ENCODE measurements at regions not wholly inside any gene's neighbourhood (a gene's known extent, or its start where the extent isn't known, plus 50 kb on each side); places are given as distances from the start of the nearest gene placed in this dataset.

GRCh38 chr10:80945264-80945880 is 407.7 kb downstream of the SH2D4B start:
- DNase-seq (ENCODE audit: low read depth in 1 of 2, low spot score in 1 of 2): peak in 1 of 2 experiments; percentile 21
- H3K27ac ChIP-seq (replicated peaks): no peak overlapping the region
- H3K4me3 ChIP-seq (replicated peaks; ENCODE audit: insufficient read depth, low read length): no peak overlapping the region
- peak; percentile 44 for TF ChIP-seq CTCF (IDR thresholded peaks at IDR 0.05; ENCODE audit: insufficient read depth, low read length)
- TF ChIP-seq, protein P1, sequence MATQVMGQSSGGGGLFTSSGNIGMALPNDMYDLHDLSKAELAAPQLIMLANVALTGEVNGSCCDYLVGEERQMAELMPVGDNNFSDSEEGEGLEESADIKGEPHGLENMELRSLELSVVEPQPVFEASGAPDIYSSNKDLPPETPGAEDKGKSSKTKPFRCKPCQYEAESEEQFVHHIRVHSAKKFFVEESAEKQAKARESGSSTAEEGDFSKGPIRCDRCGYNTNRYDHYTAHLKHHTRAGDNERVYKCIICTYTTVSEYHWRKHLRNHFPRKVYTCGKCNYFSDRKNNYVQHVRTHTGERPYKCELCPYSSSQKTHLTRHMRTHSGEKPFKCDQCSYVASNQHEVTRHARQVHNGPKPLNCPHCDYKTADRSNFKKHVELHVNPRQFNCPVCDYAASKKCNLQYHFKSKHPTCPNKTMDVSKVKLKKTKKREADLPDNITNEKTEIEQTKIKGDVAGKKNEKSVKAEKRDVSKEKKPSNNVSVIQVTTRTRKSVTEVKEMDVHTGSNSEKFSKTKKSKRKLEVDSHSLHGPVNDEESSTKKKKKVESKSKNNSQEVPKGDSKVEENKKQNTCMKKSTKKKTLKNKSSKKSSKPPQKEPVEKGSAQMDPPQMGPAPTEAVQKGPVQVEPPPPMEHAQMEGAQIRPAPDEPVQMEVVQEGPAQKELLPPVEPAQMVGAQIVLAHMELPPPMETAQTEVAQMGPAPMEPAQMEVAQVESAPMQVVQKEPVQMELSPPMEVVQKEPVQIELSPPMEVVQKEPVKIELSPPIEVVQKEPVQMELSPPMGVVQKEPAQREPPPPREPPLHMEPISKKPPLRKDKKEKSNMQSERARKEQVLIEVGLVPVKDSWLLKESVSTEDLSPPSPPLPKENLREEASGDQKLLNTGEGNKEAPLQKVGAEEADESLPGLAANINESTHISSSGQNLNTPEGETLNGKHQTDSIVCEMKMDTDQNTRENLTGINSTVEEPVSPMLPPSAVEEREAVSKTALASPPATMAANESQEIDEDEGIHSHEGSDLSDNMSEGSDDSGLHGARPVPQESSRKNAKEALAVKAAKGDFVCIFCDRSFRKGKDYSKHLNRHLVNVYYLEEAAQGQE (IDR thresholded peaks at IDR 0.05; ENCODE audit: insufficient replicate concordance, low read depth): no peak
- no peaks in the 10 kb centered on the region for H3K27me3 ChIP-seq (ENCODE audit: insufficient read depth, poor library complexity, severe bottlenecking)

- no peak for DNase-seq (ENCODE audit: low read depth in 1 of 2, low spot score in 1 of 2)
- Histone ChIP-seq H3K4me3 (replicated peaks; ENCODE audit: insufficient read depth, low read length) (no peak overlapping the region), H3K27me3 (ENCODE audit: insufficient read depth, poor library complexity, severe bottlenecking) (no peaks in the 10 kb centered on the region), H3K27ac (replicated peaks) (no peak overlapping the region)
- TF ChIP-seq POLR2AphosphoS5 (IDR thresholded peaks at IDR 0.05; ENCODE audit: low read depth): no peak
- TF ChIP-seq, protein P1 (IDR thresholded peaks at IDR 0.05; ENCODE audit: insufficient replicate concordance, low read depth): no peak
- no peak for TF ChIP-seq GABPA (IDR thresholded peaks at IDR 0.05; ENCODE audit: low read depth)
- no peak for TF ChIP-seq CTCF (IDR thresholded peaks at IDR 0.05; ENCODE audit: insufficient read depth, low read length)
- no peak for TF ChIP-seq SPI1 (IDR thresholded peaks at IDR 0.05; ENCODE audit: borderline replicate concordance, low read depth)
These were observed 408.4 kb downstream of the SH2D4B start for GRCh38 chr10:80946073-80946472.

GRCh38 chr10:80946957-80947726 is 409.4 kb downstream of the SH2D4B start:
- H3K27ac ChIP-seq (replicated peaks): no peak overlapping the region
- TF ChIP-seq SPI1 (IDR thresholded peaks at IDR 0.05; ENCODE audit: borderline replicate concordance, low read depth) (no peak), CTCF (IDR thresholded peaks at IDR 0.05; ENCODE audit: insufficient read depth, low read length) (no peak), GABPA (IDR thresholded peaks at IDR 0.05; ENCODE audit: low read depth) (no peak), POLR2AphosphoS5 (IDR thresholded peaks at IDR 0.05; ENCODE audit: low read depth) (no peak)
- TF ChIP-seq, protein P1 (IDR thresholded peaks at IDR 0.05; ENCODE audit: insufficient replicate concordance, low read depth): no peak
- no peak for DNase-seq (ENCODE audit: low read depth in 1 of 2, low spot score in 1 of 2)
- H3K4me3 ChIP-seq (replicated peaks; ENCODE audit: insufficient read depth, low read length): no peak overlapping the region
- no peaks in the 10 kb centered on the region for H3K27me3 ChIP-seq (ENCODE audit: insufficient read depth, poor library complexity, severe bottlenecking)

Data from HL-60 (cell line).